ENCODE measurements at regions not wholly inside any gene's neighbourhood (a gene's known extent, or its start where the extent isn't known, plus 50 kb on each side); places are given as distances from the start of the nearest gene placed in this dataset.

DNA sequence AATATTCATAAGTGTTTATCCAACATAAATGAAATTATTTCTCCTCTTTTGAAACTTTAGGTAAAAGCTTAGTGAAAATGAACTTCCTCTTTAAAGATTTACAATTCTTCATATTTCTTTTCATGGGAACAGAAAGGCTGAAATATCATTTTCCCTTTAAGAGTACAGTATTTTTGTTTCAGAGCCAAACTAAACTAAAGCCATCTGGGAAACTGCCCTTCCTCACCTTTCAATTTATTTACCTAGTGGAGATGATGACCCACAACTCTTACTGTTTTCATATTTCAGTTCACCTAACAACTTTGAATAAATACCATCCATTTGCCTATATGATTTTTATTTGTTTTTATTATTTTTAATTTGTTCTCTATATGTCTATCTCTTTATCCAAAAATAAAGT, 105.4 kb downstream of the ALX1 start:
- no peaks in the 10 kb centered on the region for H3K27me3 ChIP-seq (ENCODE audit: control insufficient read depth in 1 of 2, insufficient read depth in 2 of 2, low read length in 2 of 2)
- intact Hi-C loops (cut with micrococcal nuclease; ENCODE audit: unreplicated experiment) (no loop called here), in situ Hi-C loops (cut with HindIII; ENCODE audit: extremely low pct_ligation_motif_present, low pct_unique_long_range_greater_than_20kb) (no loop called here)
- no peak for DNase-seq (ENCODE audit: low spot score)
- no peaks in the 10 kb centered on the region for H3K9me3 ChIP-seq (ENCODE audit: low read length)
- no peak for FAIRE-seq
- no peaks in the 10 kb centered on the region for H3K36me3 ChIP-seq (replicated peaks in 1 of 2; ENCODE audit: control insufficient read depth in 1 of 2, insufficient read depth in 2 of 2, low read length in 2 of 2)
- no peak overlapping the region for H2AFZ ChIP-seq (ENCODE audit: low read length)
- no peak overlapping the region for H3K4me2 ChIP-seq (ENCODE audit: low read depth, low read length)
- ChIA-PET CTCF (ENCODE audit: low intra/inter-chr PET ratio, low total read pairs) (no interaction called here), POLR2A (no interaction called here)
- no peak overlapping the region for H3K27ac ChIP-seq (ENCODE audit: extremely low read length, insufficient read depth, low read length)
- H3K9ac ChIP-seq (ENCODE audit: insufficient read depth, low read depth, low read length): no peak overlapping the region
- no peak overlapping the region for H3K4me3 ChIP-seq (replicated peaks in 1 of 3; ENCODE audit: insufficient read depth in 1 of 3, low read depth in 2 of 3, low read length in 3 of 3)
- H4K20me1 ChIP-seq (ENCODE audit: insufficient read depth, low read length): no peaks in the 10 kb centered on the region
- H3K79me2 ChIP-seq (ENCODE audit: insufficient read depth, low read length): no peaks in the 10 kb centered on the region
- no peak for ATAC-seq
- no peaks in the 10 kb centered on the region for H3K4me1 ChIP-seq (ENCODE audit: insufficient read depth, low read length)
- BruUV-seq (replicated peaks): no TSS peak
- TF ChIP-seq JUND (CRISPR knock-in tag; IDR thresholded peaks at IDR 0.05) (no peak), TP53 (CRISPR knock-in tag; conservative IDR thresholded peaks at IDR 0.05) (no peak), ZBTB25 (CRISPR knock-in tag; IDR thresholded peaks at IDR 0.05) (no peak), ZNF644 (CRISPR knock-in tag; IDR thresholded peaks at IDR 0.05; ENCODE audit: low read depth) (no peak), CBX2 (IDR thresholded peaks at IDR 0.05; ENCODE audit: low read depth, low read length) (no peak), CBX2 (CRISPR knock-in tag; IDR thresholded peaks at IDR 0.05; ENCODE audit: low read depth) (no peak), ZNF570 (CRISPR knock-in tag; IDR thresholded peaks at IDR 0.05; ENCODE audit: borderline replicate concordance) (no peak), ATF7 (IDR thresholded peaks at IDR 0.05) (no peak), ATF7 (CRISPR knock-in tag; IDR thresholded peaks at IDR 0.05) (no peak), KMT2B (CRISPR knock-in tag; IDR thresholded peaks at IDR 0.05) (no peak), ZNF24 (IDR thresholded peaks at IDR 0.05) (no peak), CBX1 (IDR thresholded peaks at IDR 0.05; ENCODE audit: low read depth) (no peak), ZKSCAN5 (CRISPR knock-in tag; IDR thresholded peaks at IDR 0.05) (no peak), ZFAT (CRISPR knock-in tag; conservative IDR thresholded peaks at IDR 0.05) (no peak), SP2 (CRISPR knock-in tag; IDR thresholded peaks at IDR 0.05) (no peak), ZBTB44 (CRISPR knock-in tag; IDR thresholded peaks at IDR 0.05) (no peak), MEIS1 (CRISPR knock-in tag; IDR thresholded peaks at IDR 0.05; ENCODE audit: borderline replicate concordance) (no peak)
- TF ChIP-seq, protein P1, sequence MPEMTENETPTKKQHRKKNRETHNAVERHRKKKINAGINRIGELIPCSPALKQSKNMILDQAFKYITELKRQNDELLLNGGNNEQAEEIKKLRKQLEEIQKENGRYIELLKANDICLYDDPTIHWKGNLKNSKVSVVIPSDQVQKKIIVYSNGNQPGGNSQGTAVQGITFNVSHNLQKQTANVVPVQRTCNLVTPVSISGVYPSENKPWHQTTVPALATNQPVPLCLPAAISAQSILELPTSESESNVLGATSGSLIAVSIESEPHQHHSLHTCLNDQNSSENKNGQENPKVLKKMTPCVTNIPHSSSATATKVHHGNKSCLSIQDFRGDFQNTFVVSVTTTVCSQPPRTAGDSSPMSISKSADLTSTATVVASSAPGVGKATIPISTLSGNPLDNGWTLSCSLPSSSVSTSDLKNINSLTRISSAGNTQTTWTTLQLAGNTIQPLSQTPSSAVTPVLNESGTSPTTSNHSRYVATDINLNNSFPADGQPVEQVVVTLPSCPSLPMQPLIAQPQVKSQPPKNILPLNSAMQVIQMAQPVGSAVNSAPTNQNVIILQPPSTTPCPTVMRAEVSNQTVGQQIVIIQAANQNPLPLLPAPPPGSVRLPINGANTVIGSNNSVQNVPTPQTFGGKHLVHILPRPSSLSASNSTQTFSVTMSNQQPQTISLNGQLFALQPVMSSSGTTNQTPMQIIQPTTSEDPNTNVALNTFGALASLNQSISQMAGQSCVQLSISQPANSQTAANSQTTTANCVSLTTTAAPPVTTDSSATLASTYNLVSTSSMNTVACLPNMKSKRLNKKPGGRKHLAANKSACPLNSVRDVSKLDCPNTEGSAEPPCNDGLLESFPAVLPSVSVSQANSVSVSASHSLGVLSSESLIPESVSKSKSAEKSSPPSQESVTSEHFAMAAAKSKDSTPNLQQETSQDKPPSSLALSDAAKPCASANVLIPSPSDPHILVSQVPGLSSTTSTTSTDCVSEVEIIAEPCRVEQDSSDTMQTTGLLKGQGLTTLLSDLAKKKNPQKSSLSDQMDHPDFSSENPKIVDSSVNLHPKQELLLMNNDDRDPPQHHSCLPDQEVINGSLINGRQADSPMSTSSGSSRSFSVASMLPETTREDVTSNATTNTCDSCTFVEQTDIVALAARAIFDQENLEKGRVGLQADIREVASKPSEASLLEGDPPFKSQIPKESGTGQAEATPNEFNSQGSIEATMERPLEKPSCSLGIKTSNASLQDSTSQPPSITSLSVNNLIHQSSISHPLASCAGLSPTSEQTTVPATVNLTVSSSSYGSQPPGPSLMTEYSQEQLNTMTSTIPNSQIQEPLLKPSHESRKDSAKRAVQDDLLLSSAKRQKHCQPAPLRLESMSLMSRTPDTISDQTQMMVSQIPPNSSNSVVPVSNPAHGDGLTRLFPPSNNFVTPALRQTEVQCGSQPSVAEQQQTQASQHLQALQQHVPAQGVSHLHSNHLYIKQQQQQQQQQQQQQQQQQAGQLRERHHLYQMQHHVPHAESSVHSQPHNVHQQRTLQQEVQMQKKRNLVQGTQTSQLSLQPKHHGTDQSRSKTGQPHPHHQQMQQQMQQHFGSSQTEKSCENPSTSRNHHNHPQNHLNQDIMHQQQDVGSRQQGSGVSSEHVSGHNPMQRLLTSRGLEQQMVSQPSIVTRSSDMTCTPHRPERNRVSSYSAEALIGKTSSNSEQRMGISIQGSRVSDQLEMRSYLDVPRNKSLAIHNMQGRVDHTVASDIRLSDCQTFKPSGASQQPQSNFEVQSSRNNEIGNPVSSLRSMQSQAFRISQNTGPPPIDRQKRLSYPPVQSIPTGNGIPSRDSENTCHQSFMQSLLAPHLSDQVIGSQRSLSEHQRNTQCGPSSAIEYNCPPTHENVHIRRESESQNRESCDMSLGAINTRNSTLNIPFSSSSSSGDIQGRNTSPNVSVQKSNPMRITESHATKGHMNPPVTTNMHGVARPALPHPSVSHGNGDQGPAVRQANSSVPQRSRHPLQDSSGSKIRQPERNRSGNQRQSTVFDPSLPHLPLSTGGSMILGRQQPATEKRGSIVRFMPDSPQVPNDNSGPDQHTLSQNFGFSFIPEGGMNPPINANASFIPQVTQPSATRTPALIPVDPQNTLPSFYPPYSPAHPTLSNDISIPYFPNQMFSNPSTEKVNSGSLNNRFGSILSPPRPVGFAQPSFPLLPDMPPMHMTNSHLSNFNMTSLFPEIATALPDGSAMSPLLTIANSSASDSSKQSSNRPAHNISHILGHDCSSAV (CRISPR knock-in tag; IDR thresholded peaks at IDR 0.05; ENCODE audit: borderline replicate concordance): no peak

All from HepG2 (cell line).